GM23338 (cell line): ENCODE measurements at regions not wholly inside any gene's neighbourhood (a gene's known extent, or its start where the extent isn't known, plus 50 kb on each side); places are given as distances from the start of the nearest gene placed in this dataset.

ENCODE experiments used
- ATAC-seq: fragments of 200-7000 bp; cut with Tn5 transposase; 3 replicates; pipeline ENCODE4 v1.9.1; 2020
- DNase-seq: peaks from one replicate; pipeline ENCODE4 v3.0.0-alpha.2; 2015; ENCODE audit warnings: low spot score
- H2AFZ ChIP-seq: fragments of 200-600 bp; sonication (generic); 2 replicates; pipeline ENCODE4 v1.8.0; 2016; ENCODE audit warnings: antibody characterized with exemption, mild to moderate bottlenecking, moderate library complexity
- H3F3A ChIP-seq: fragments of 200-600 bp; sonication (generic); replicated peaks from 2 replicates; pipeline ENCODE4 v1.8.0; 2017; ENCODE audit warnings: antibody characterized with exemption, mixed run types, low read depth
- H3K27ac ChIP-seq: fragments of 200-600 bp; sonication (generic); 2 replicates; pipeline ENCODE4 v1.6.1; 2016; ENCODE audit warnings: low read depth
- H3K27me3 ChIP-seq: fragments of 200-600 bp; sonication (generic); 2 replicates; pipeline ENCODE4 v1.8.0; 2016; ENCODE audit warnings: mild to moderate bottlenecking, mixed run types, moderate library complexity; ENCODE audit not compliant: insufficient read depth
- H3K36me3 ChIP-seq: fragments of 200-600 bp; sonication (generic); 2 replicates; pipeline ENCODE4 v1.8.0; 2016; ENCODE audit warnings: mild to moderate bottlenecking; ENCODE audit not compliant: insufficient read depth
- H3K4me1 ChIP-seq: fragments of 200-600 bp; sonication (generic); 2 replicates; pipeline ENCODE4 v1.8.0; 2016; ENCODE audit warnings: mild to moderate bottlenecking, moderate library complexity; ENCODE audit not compliant: insufficient read depth
- H3K4me2 ChIP-seq: fragments of 200-600 bp; sonication (generic); 2 replicates; pipeline ENCODE4 v1.7.1; 2017; ENCODE audit warnings: mixed run types
- H3K4me3 ChIP-seq: fragments of 200-600 bp; sonication (generic); 2 replicates; pipeline ENCODE4 v1.6.1; 2016; ENCODE audit warnings: mixed run types
- H3K79me2 ChIP-seq: fragments of 200-600 bp; sonication (generic); replicated peaks from 2 replicates; pipeline ENCODE4 v1.8.0; 2017; ENCODE audit warnings: mild to moderate bottlenecking; ENCODE audit not compliant: insufficient read depth
- H3K9me2 ChIP-seq: fragments of 200-600 bp; sonication (generic); 2 replicates; pipeline ENCODE4 v1.8.0; 2017; ENCODE audit not compliant: insufficient read depth
- H4K20me1 ChIP-seq: fragments of 200-600 bp; sonication (generic); replicated peaks from 2 replicates; pipeline ENCODE4 v1.8.0; 2017; ENCODE audit warnings: mild to moderate bottlenecking; ENCODE audit not compliant: insufficient read depth
- H3K27ac Mint-ChIP-seq: 2 replicates; pipeline ENCODE4 v1.8.0; 2020; ENCODE audit warnings: inconsistent platforms, mild to moderate bottlenecking, moderate library complexity, mixed read lengths
- H3K27me3 Mint-ChIP-seq: 3 replicates; pipeline ENCODE4 v1.8.0; 2022; ENCODE audit warnings: low read depth, mild to moderate bottlenecking, moderate library complexity, mixed read lengths, inconsistent platforms; ENCODE audit not compliant: insufficient read depth, poor library complexity
- H3K36me3 Mint-ChIP-seq: 3 replicates; pipeline ENCODE4 v1.8.0; 2021; ENCODE audit warnings: low read depth, mild to moderate bottlenecking, inconsistent platforms, moderate library complexity, mixed read lengths
- H3K4me1 Mint-ChIP-seq: 3 replicates; pipeline ENCODE4 v1.8.0; 2020; ENCODE audit warnings: mild to moderate bottlenecking, inconsistent platforms, mixed read lengths
- H3K4me3 Mint-ChIP-seq: 3 replicates; pipeline ENCODE4 v1.8.0; 2021; ENCODE audit warnings: moderate library complexity, mild to moderate bottlenecking, inconsistent platforms, mixed read lengths
- H3K9me3 Mint-ChIP-seq: 3 replicates; pipeline ENCODE4 v1.8.0; 2020; ENCODE audit warnings: moderate library complexity, mild to moderate bottlenecking, inconsistent platforms, mixed read lengths
- CREB1 ChIP-seq: fragments of 250-450 bp; sonication (Bioruptor Pico); IDR thresholded peaks from 2 replicates; pipeline ENCODE4 v1.5.0; 2020; ENCODE audit warnings: low read depth, mild to moderate bottlenecking, moderate library complexity
- CTCF ChIP-seq, 2 experiments: fragments of 200-600 bp in 1 of 2; sonication (generic) in 1 of 2; conservative IDR thresholded peaks; 2 replicates each; pipeline versions ENCODE4 v1.5.1 to v1.6.1; 2016 to 2017; ENCODE audit warnings: antibody characterized with exemption in 2 of 2, low read depth in 2 of 2, mild to moderate bottlenecking in 2 of 2, moderate library complexity in 1 of 2
- ETS1 ChIP-seq: IDR thresholded peaks from 2 replicates; pipeline ENCODE4 v1.6.1; 2016; ENCODE audit warnings: antibody characterized with exemption
- EZH2 ChIP-seq: fragments of 200-600 bp; sonication (generic); IDR thresholded peaks from one replicate; pipeline ENCODE4 v1.8.0; 2017; ENCODE audit warnings: antibody characterized with exemption, mild to moderate bottlenecking, low read depth; ENCODE audit not compliant: unreplicated experiment
- EZH2phosphoT487 ChIP-seq: fragments of 200-600 bp; sonication (generic); IDR thresholded peaks from one replicate; pipeline ENCODE4 v1.8.1; 2018; ENCODE audit warnings: antibody characterized with exemption; ENCODE audit not compliant: unreplicated experiment
- JUNB ChIP-seq: IDR thresholded peaks from one replicate; pipeline ENCODE4 v1.6.1; 2016; ENCODE audit warnings: antibody characterized with exemption; ENCODE audit not compliant: unreplicated experiment
- NANOG ChIP-seq: IDR thresholded peaks from 2 replicates; pipeline ENCODE4 v1.6.1; 2016; ENCODE audit warnings: antibody characterized with exemption, borderline replicate concordance
- REST ChIP-seq: IDR thresholded peaks from one replicate; pipeline ENCODE4 v1.6.1; 2018; ENCODE audit warnings: antibody characterized with exemption; ENCODE audit not compliant: unreplicated experiment
- STAT1 ChIP-seq: IDR thresholded peaks from one replicate; pipeline ENCODE4 v1.6.1; 2016; ENCODE audit warnings: antibody characterized with exemption; ENCODE audit not compliant: unreplicated experiment
- ZNF114 ChIP-seq: fragments of 250-450 bp; sonication (Bioruptor Pico); IDR thresholded peaks from 2 replicates; pipeline ENCODE4 v1.5.0; 2020; ENCODE audit warnings: mild to moderate bottlenecking, moderate library complexity
- ZNF331 ChIP-seq: fragments of 250-450 bp; sonication (Bioruptor Pico); IDR thresholded peaks from 2 replicates; pipeline ENCODE4 v1.5.0; 2020; ENCODE audit warnings: low read depth, mild to moderate bottlenecking, moderate library complexity

- peak; percentile 6 for DNase-seq
- no peaks in the 10 kb centered on the region for H3K27me3 ChIP-seq
- no peaks in the 10 kb centered on the region for H3K27me3 Mint-ChIP-seq
Measured at GRCh38 chr9:80699511-80699998, 989.8 kb downstream of the TLE1 start.

More at GRCh38 chr9:80699511-80699998, 989.8 kb downstream of the TLE1 start:
- H3K4me1 ChIP-seq, result peaks cover 18% of the 10 kb centered on the region
- 0 out of 2 replicates have a peak, but pooled peaks cover 4% of the 10 kb centered on the region for H3K9me2 ChIP-seq
- TF ChIP-seq ZNF331 (CRISPR knock-in tag), result no peak
- no peak for TF ChIP-seq STAT1
- TF ChIP-seq JUNB, result no peak
- no peak for TF ChIP-seq EZH2
- TF ChIP-seq ZNF114 (CRISPR knock-in tag), result no peak
- no peak for TF ChIP-seq CREB1 (CRISPR knock-in tag)
- no peak for TF ChIP-seq NANOG
- TF ChIP-seq ETS1, result no peak
- no peak for TF ChIP-seq EZH2phosphoT487
- no peak for TF ChIP-seq REST
- no peak for TF ChIP-seq CTCF (conservative IDR thresholded peaks at IDR 0.05; ENCODE audit: low read depth in 2 of 2)
- H3K4me3 Mint-ChIP-seq, result no peak overlapping the region
- peak overlapping the region; percentile 30 for H3K4me2 ChIP-seq
- no peak overlapping the region for H3K4me3 ChIP-seq
- H3K36me3 ChIP-seq, result no peaks in the 10 kb centered on the region
- H3K4me1 Mint-ChIP-seq, result peaks cover 18% of the 10 kb centered on the region; the same call in 2 of the 3 replicates
- H3K36me3 Mint-ChIP-seq, result no peaks in the 10 kb centered on the region
- H3F3A ChIP-seq, result no peaks in the 10 kb centered on the region
- H3K9me3 Mint-ChIP-seq, result no peaks in the 10 kb centered on the region; the same call in 2 of the 3 replicates
- H2AFZ ChIP-seq, result no peak overlapping the region; the same call in 1 of the 2 replicates
- no peaks in the 10 kb centered on the region for H4K20me1 ChIP-seq
- H3K27ac Mint-ChIP-seq, result peak overlapping the region; percentile 27; the same call in 1 of the 2 replicates
- ATAC-seq, result peak; percentile 36
- H3K27ac ChIP-seq, result no peak overlapping the region
- no peaks in the 10 kb centered on the region for H3K79me2 ChIP-seq
